ENCODE measurements at regions not wholly inside any gene's neighbourhood (a gene's known extent, or its start where the extent isn't known, plus 50 kb on each side); places are given as distances from the start of the nearest gene placed in this dataset.

- Histone ChIP-seq H3K79me1 (replicated peaks; ENCODE audit: low read length, poor library complexity, severe bottlenecking) (no peaks in the 10 kb centered on the region), H2BK120ac (ENCODE audit: low read depth, low read length) (no peak overlapping the region), H3K27me3 (ENCODE audit: control insufficient read depth in 1 of 2, insufficient read depth in 1 of 2, low read length in 2 of 2) (no peaks in the 10 kb centered on the region), H3K14ac (ENCODE audit: low read length in 2 of 2) (no peak overlapping the region), H3K23ac (ENCODE audit: low read length in 2 of 2) (no peak overlapping the region), H2BK15ac (ENCODE audit: low read depth, poor library complexity, severe bottlenecking) (no peak overlapping the region), H3K4me1 (ENCODE audit: control insufficient read depth, insufficient read depth, low read depth, low read length) (peaks cover 2% of the 10 kb centered on the region), H3K27ac (ENCODE audit: low read length, poor library complexity, severe bottlenecking) (no peak overlapping the region), H2AK5ac (ENCODE audit: low read length, severe bottlenecking) (no peak overlapping the region), H2BK5ac (ENCODE audit: low read depth, low read length, poor library complexity, severe bottlenecking) (no peak overlapping the region), H3K4me3 (ENCODE audit: insufficient read depth in 1 of 2, low read depth in 1 of 2, low read length in 2 of 2) (no peak overlapping the region), H4K8ac (ENCODE audit: low read length) (no peak overlapping the region), H4K91ac (ENCODE audit: low read length) (no peak overlapping the region), H3K36me3 (ENCODE audit: control insufficient read depth in 1 of 2, insufficient read depth in 2 of 2, low read depth in 1 of 2, low read length in 2 of 2) (no peaks in the 10 kb centered on the region), H2BK12ac (ENCODE audit: low read length in 2 of 2) (no peak overlapping the region), H3K9ac (ENCODE audit: low read length) (no peak overlapping the region), H3K18ac (ENCODE audit: low read depth in 1 of 2, low read length in 2 of 2) (no peak overlapping the region), H3K9me3 (ENCODE audit: control insufficient read depth, low read length) (no peaks in the 10 kb centered on the region), H2AFZ (ENCODE audit: low read depth, low read length) (no peak overlapping the region), H3K4me2 (ENCODE audit: low read length, poor library complexity, severe bottlenecking) (no peak overlapping the region), H3K4ac (ENCODE audit: low read depth in 1 of 2, low read length in 2 of 2) (no peak overlapping the region)
- WGBS: 70% methylated on average over 3 of the region's 6 CpGs
- no peak for DNase-seq
Measured at GRCh38 chr11:91394073-91394726, 830.4 kb upstream of the FAT3 start.

DNA sequence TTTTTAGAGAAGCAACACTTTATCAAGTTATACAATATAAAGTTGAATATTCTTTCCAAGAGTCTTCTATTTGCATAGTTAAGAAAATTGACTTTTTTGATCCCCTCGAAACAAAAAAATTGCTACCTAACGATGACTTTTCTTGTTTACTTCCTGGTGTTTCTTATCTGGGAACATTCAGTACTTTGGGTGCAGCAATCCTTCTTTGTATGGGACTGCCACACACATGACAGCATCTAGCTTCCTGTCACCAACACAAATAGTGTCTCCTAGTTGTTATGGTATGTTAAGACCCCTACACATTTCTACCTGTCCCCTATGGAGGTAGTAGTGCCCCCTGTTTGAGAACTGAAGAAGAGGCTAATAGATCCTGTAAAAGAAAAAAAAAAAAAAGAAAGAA is 841.7 kb upstream of the FAT3 start:
- Histone ChIP-seq H3K36me3 (ENCODE audit: control insufficient read depth in 1 of 2, insufficient read depth in 2 of 2, low read depth in 1 of 2, low read length in 2 of 2) (no peaks in the 10 kb centered on the region), H2BK120ac (ENCODE audit: low read depth, low read length) (no peak overlapping the region), H2BK5ac (ENCODE audit: low read depth, low read length, poor library complexity, severe bottlenecking) (no peak overlapping the region), H3K27me3 (ENCODE audit: control insufficient read depth in 1 of 2, insufficient read depth in 1 of 2, low read length in 2 of 2) (no peaks in the 10 kb centered on the region), H3K4me2 (ENCODE audit: low read length, poor library complexity, severe bottlenecking) (no peak overlapping the region), H2AK5ac (ENCODE audit: low read length, severe bottlenecking) (no peak overlapping the region), H3K4ac (ENCODE audit: low read depth in 1 of 2, low read length in 2 of 2) (no peak overlapping the region), H3K27ac (ENCODE audit: low read length, poor library complexity, severe bottlenecking) (no peak overlapping the region), H2BK15ac (ENCODE audit: low read depth, poor library complexity, severe bottlenecking) (no peak overlapping the region), H2AFZ (ENCODE audit: low read depth, low read length) (no peak overlapping the region), H3K9me3 (ENCODE audit: control insufficient read depth, low read length) (no peaks in the 10 kb centered on the region), H3K18ac (ENCODE audit: low read depth in 1 of 2, low read length in 2 of 2) (no peak overlapping the region), H4K91ac (ENCODE audit: low read length) (no peak overlapping the region), H3K14ac (ENCODE audit: low read length in 2 of 2) (no peak overlapping the region), H3K4me3 (ENCODE audit: insufficient read depth in 1 of 2, low read depth in 1 of 2, low read length in 2 of 2) (no peak overlapping the region), H4K8ac (ENCODE audit: low read length) (no peak overlapping the region), H2BK12ac (ENCODE audit: low read length in 2 of 2) (no peak overlapping the region), H3K23ac (ENCODE audit: low read length in 2 of 2) (no peak overlapping the region), H3K79me1 (replicated peaks; ENCODE audit: low read length, poor library complexity, severe bottlenecking) (no peaks in the 10 kb centered on the region), H3K4me1 (ENCODE audit: control insufficient read depth, insufficient read depth, low read depth, low read length) (no peaks in the 10 kb centered on the region), H3K9ac (ENCODE audit: low read length) (no peak overlapping the region)
- 69% methylated on average over 2 of the region's 2 CpGs for WGBS
- DNase-seq: no peak

DNA sequence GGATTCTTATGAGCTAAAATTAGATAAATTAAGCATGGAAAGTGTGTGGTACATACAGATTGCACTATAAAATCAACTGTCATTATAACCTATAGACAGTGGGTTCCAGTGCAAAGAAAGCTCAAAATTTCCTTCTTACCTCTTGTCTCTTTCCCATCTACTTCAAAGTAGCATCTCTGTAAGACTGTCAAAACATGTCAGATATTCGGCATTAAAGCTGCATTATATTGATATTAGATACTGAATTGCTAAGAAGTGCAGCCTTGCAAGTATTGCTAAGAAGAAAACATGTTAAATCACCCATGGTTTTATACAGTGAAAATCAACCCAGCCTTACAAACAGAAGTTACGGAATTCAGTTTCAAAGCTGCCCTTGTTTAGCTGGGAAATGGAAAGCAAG is 849.8 kb upstream of the FAT3 start:
- no peaks in the 10 kb centered on the region for H3K36me3 ChIP-seq (ENCODE audit: control insufficient read depth in 1 of 2, insufficient read depth in 2 of 2, low read depth in 1 of 2, low read length in 2 of 2)
- no peak overlapping the region for H3K14ac ChIP-seq (ENCODE audit: low read length in 2 of 2)
- H3K4me3 ChIP-seq (ENCODE audit: insufficient read depth in 1 of 2, low read depth in 1 of 2, low read length in 2 of 2): no peak overlapping the region
- no peaks in the 10 kb centered on the region for H3K9me3 ChIP-seq (ENCODE audit: control insufficient read depth, low read length)
- H3K27ac ChIP-seq (ENCODE audit: low read length, poor library complexity, severe bottlenecking): no peak overlapping the region
- H3K9ac ChIP-seq (ENCODE audit: low read length): no peak overlapping the region
- H3K4ac ChIP-seq (ENCODE audit: low read depth in 1 of 2, low read length in 2 of 2): no peak overlapping the region
- no peak overlapping the region for H2AFZ ChIP-seq (ENCODE audit: low read depth, low read length)
- no CpG with 5 or more reads among the region's 2 CpGs for WGBS
- no peak for DNase-seq
- H3K4me1 ChIP-seq (ENCODE audit: control insufficient read depth, insufficient read depth, low read depth, low read length): no peaks in the 10 kb centered on the region
- no peak overlapping the region for H4K91ac ChIP-seq (ENCODE audit: low read length)
- H2BK5ac ChIP-seq (ENCODE audit: low read depth, low read length, poor library complexity, severe bottlenecking): no peak overlapping the region
- H2AK5ac ChIP-seq (ENCODE audit: low read length, severe bottlenecking): no peak overlapping the region
- H3K27me3 ChIP-seq (ENCODE audit: control insufficient read depth in 1 of 2, insufficient read depth in 1 of 2, low read length in 2 of 2): no peaks in the 10 kb centered on the region
- H3K23ac ChIP-seq (ENCODE audit: low read length in 2 of 2): no peak overlapping the region
- H3K79me1 ChIP-seq (replicated peaks; ENCODE audit: low read length, poor library complexity, severe bottlenecking): no peaks in the 10 kb centered on the region
- H3K18ac ChIP-seq (ENCODE audit: low read depth in 1 of 2, low read length in 2 of 2): no peak overlapping the region
- no peak overlapping the region for H2BK15ac ChIP-seq (ENCODE audit: low read depth, poor library complexity, severe bottlenecking)
- no peak overlapping the region for H2BK12ac ChIP-seq (ENCODE audit: low read length in 2 of 2)
- no peak overlapping the region for H3K4me2 ChIP-seq (ENCODE audit: low read length, poor library complexity, severe bottlenecking)
- H2BK120ac ChIP-seq (ENCODE audit: low read depth, low read length): no peak overlapping the region
- no peak overlapping the region for H4K8ac ChIP-seq (ENCODE audit: low read length)

DNA sequence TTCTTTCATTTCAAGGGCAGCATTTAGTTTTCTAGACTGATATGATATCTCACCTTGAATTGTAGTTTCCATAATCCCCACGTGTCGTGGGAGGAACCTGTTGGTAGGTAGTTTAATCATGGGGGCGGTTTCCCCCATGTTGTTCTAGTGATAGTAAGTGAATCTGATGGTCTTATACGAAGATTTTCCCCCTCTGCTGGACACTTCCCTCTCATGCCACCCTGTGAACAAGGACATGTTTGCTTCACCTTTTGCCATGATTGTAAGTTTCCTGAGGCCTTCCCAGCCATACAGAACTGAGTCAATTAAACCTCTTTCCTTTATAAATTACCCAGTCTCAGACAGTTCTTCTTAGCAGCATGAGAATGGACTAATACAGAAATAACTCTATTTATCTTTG is 851.1 kb upstream of the FAT3 start:
- Histone ChIP-seq H2BK120ac (ENCODE audit: low read depth, low read length) (no peak overlapping the region), H3K4me2 (ENCODE audit: low read length, poor library complexity, severe bottlenecking) (no peak overlapping the region), H3K4me1 (ENCODE audit: control insufficient read depth, insufficient read depth, low read depth, low read length) (no peaks in the 10 kb centered on the region), H2BK12ac (ENCODE audit: low read length in 2 of 2) (no peak overlapping the region), H3K9ac (ENCODE audit: low read length) (no peak overlapping the region), H3K36me3 (ENCODE audit: control insufficient read depth in 1 of 2, insufficient read depth in 2 of 2, low read depth in 1 of 2, low read length in 2 of 2) (no peaks in the 10 kb centered on the region), H3K79me1 (replicated peaks; ENCODE audit: low read length, poor library complexity, severe bottlenecking) (no peaks in the 10 kb centered on the region), H2AK5ac (ENCODE audit: low read length, severe bottlenecking) (no peak overlapping the region), H2AFZ (ENCODE audit: low read depth, low read length) (no peak overlapping the region), H3K23ac (ENCODE audit: low read length in 2 of 2) (no peak overlapping the region), H3K18ac (ENCODE audit: low read depth in 1 of 2, low read length in 2 of 2) (no peak overlapping the region), H2BK15ac (ENCODE audit: low read depth, poor library complexity, severe bottlenecking) (no peak overlapping the region), H4K91ac (ENCODE audit: low read length) (no peak overlapping the region), H2BK5ac (ENCODE audit: low read depth, low read length, poor library complexity, severe bottlenecking) (no peak overlapping the region), H3K4me3 (ENCODE audit: insufficient read depth in 1 of 2, low read depth in 1 of 2, low read length in 2 of 2) (no peak overlapping the region), H3K9me3 (ENCODE audit: control insufficient read depth, low read length) (no peaks in the 10 kb centered on the region), H3K27ac (ENCODE audit: low read length, poor library complexity, severe bottlenecking) (no peak overlapping the region), H4K8ac (ENCODE audit: low read length) (no peak overlapping the region), H3K4ac (ENCODE audit: low read depth in 1 of 2, low read length in 2 of 2) (no peak overlapping the region), H3K27me3 (ENCODE audit: control insufficient read depth in 1 of 2, insufficient read depth in 1 of 2, low read length in 2 of 2) (no peaks in the 10 kb centered on the region), H3K14ac (ENCODE audit: low read length in 2 of 2) (no peak overlapping the region)
- DNase-seq: no peak
- 68% methylated on average over 4 of the region's 4 CpGs for WGBS

Data from mesenchymal stem cell (in vitro differentiated cells and primary cell).